ENCODE measurements at regions not wholly inside any gene's neighbourhood (a gene's known extent, or its start where the extent isn't known, plus 50 kb on each side); places are given as distances from the start of the nearest gene placed in this dataset.

GRCh38 chr19:30074741-30075715 is 133.0 kb downstream of the URI1 start:
- DNase-seq (peak in 1 of 14 experiments; percentile 26), ATAC-seq (ENCODE audit: poor library complexity) (no peak)
- Mint-ChIP-seq H3K9me3 (no peaks in the 10 kb centered on the region), H3K27ac (no peak overlapping the region), H3K27me3 (no peaks in the 10 kb centered on the region), H3K4me3 (no peak overlapping the region), H3K36me3 (ENCODE audit: low read depth) (no peaks in the 10 kb centered on the region), H3K4me1 (ENCODE audit: low read depth) (no peaks in the 10 kb centered on the region)
- TF ChIP-seq, protein P1, sequence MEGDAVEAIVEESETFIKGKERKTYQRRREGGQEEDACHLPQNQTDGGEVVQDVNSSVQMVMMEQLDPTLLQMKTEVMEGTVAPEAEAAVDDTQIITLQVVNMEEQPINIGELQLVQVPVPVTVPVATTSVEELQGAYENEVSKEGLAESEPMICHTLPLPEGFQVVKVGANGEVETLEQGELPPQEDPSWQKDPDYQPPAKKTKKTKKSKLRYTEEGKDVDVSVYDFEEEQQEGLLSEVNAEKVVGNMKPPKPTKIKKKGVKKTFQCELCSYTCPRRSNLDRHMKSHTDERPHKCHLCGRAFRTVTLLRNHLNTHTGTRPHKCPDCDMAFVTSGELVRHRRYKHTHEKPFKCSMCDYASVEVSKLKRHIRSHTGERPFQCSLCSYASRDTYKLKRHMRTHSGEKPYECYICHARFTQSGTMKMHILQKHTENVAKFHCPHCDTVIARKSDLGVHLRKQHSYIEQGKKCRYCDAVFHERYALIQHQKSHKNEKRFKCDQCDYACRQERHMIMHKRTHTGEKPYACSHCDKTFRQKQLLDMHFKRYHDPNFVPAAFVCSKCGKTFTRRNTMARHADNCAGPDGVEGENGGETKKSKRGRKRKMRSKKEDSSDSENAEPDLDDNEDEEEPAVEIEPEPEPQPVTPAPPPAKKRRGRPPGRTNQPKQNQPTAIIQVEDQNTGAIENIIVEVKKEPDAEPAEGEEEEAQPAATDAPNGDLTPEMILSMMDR (IDR thresholded peaks at IDR 0.05): no peak
- Histone ChIP-seq H3K4me1 (ENCODE audit: insufficient read depth, low read length) (no peaks in the 10 kb centered on the region), H3K9me3 (ENCODE audit: control insufficient read depth in 1 of 2, insufficient read depth in 1 of 2, low read length in 2 of 2) (peaks cover 0 to 17% of the 10 kb centered on the region in 2 experiments), H3K27me3 (ENCODE audit: control insufficient read depth in 1 of 2, insufficient read depth in 2 of 2, low read length in 2 of 2) (no peaks in the 10 kb centered on the region), H3K27ac (ENCODE audit: low read depth in 1 of 2, low read length in 2 of 2) (no peak overlapping the region), H3K4me3 (ENCODE audit: low read length) (no peak overlapping the region), H3K36me3 (ENCODE audit: insufficient read depth, low read length) (no peaks in the 10 kb centered on the region)
- intact Hi-C loops (cut with DNase I, micrococcal nuclease): no loop called here
- CTCF ChIA-PET: no interaction called here
- POLR2A ChIA-PET: no interaction called here

DNA sequence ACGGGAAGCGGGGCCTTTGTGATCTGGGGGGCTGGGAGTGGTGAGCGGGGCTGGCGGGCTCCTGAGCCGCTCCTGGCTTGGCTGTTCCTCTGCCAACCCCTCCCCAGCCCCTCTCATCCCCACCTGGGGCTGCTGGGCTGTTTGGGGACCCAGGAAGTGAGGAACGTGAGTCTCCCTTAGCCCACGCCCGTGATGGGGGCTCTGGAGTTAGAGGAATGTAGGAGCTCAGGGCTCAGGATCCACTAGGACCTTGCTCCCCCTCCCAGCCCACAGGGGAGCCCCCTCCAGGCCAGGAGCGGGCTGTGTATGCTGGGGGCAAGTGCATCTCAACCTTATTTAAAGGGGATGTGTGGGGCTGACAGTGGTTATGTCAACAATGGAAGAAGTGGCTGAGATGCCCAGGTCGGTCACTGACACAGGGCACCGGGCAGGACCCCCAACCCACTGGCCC is 134.1 kb downstream of the URI1 start:
- peaks cover 0 to 24% of the 10 kb centered on the region in 2 experiments for H3K9me3 ChIP-seq (ENCODE audit: control insufficient read depth in 1 of 2, insufficient read depth in 1 of 2, low read length in 2 of 2)
- Mint-ChIP-seq H3K4me1 (ENCODE audit: low read depth) (no peaks in the 10 kb centered on the region), H3K27me3 (no peaks in the 10 kb centered on the region), H3K27ac (no peak overlapping the region), H3K9me3 (no peaks in the 10 kb centered on the region), H3K36me3 (ENCODE audit: low read depth) (no peaks in the 10 kb centered on the region), H3K4me3 (no peak overlapping the region)
- no peaks in the 10 kb centered on the region for H3K4me1 ChIP-seq (ENCODE audit: insufficient read depth, low read length)
- no peak overlapping the region for H3K4me3 ChIP-seq (ENCODE audit: low read length)
- ChIA-PET POLR2A (no interaction called here), CTCF (no interaction called here)
- no peaks in the 10 kb centered on the region for H3K27me3 ChIP-seq (ENCODE audit: control insufficient read depth in 1 of 2, insufficient read depth in 2 of 2, low read length in 2 of 2)
- no peaks in the 10 kb centered on the region for H3K36me3 ChIP-seq (ENCODE audit: insufficient read depth, low read length)
- TF ChIP-seq, protein P1 (IDR thresholded peaks at IDR 0.05): no peak
- no peak overlapping the region for H3K27ac ChIP-seq (ENCODE audit: low read depth in 1 of 2, low read length in 2 of 2)
- DNase-seq (peak in 1 of 14 experiments; percentile 24), ATAC-seq (ENCODE audit: poor library complexity) (no peak)
- intact Hi-C loops (cut with DNase I, micrococcal nuclease): no loop called here

DNA sequence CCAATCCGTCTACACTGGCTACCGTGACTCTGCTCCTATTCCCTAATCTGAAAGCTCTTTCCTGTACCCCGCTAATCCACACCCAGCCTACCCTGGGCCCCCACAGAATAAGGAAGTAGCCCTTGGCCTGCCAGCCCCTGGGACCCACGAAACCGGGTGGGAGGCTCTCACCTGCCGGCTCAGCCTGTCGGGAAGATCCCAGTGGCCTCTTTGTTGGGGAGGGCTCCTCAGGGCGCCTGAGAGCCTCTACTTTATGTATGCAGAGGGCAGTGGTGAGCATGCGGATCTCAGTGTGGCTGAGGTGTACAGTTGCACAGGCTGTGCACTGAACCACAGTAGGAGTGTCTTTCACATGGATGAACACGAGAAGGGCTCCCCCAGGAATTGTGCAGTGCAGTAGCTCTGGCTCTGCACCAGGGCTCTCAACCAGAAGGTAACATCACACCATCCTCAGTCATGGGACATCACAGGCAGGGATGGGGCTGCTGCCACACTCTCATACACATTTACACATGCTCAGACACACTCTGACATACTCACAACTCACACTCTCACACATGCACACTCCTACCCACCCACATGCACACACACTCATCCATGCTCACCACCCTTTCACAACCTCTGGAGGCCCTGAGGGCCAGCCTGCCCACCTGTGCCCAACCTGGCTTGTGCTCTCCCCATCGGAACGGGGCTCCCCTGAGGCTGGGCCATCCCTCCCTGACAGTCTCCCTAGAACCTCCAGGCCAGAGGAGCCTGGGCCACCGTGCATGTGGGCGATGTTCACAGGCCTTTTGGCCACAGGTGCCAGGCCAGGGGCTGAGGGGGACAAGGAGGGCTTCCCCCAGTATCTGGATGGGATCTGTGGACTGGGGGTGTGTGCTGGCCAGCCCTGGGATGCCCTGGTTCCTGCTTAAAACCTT is 135.0 kb downstream of the URI1 start:
- Mint-ChIP-seq H3K36me3 (ENCODE audit: low read depth) (no peaks in the 10 kb centered on the region), H3K27ac (no peak overlapping the region), H3K27me3 (no peaks in the 10 kb centered on the region), H3K4me1 (ENCODE audit: low read depth) (no peaks in the 10 kb centered on the region), H3K9me3 (no peaks in the 10 kb centered on the region), H3K4me3 (no peak overlapping the region)
- H3K27me3 ChIP-seq (ENCODE audit: control insufficient read depth in 1 of 2, insufficient read depth in 2 of 2, low read length in 2 of 2): peaks cover 0 to 6% of the 10 kb centered on the region in 2 experiments
- intact Hi-C loops (cut with DNase I, micrococcal nuclease): no loop called here
- no peaks in the 10 kb centered on the region for H3K4me1 ChIP-seq (ENCODE audit: insufficient read depth, low read length)
- H3K27ac ChIP-seq (ENCODE audit: low read depth in 1 of 2, low read length in 2 of 2): no peak overlapping the region
- H3K4me3 ChIP-seq (ENCODE audit: low read length): no peak overlapping the region
- ATAC-seq (ENCODE audit: poor library complexity) (no peak), DNase-seq (peak in 1 of 14 experiments; percentile 12)
- TF ChIP-seq, protein P1 (IDR thresholded peaks at IDR 0.05): no peak
- no peaks in the 10 kb centered on the region for H3K36me3 ChIP-seq (ENCODE audit: insufficient read depth, low read length)
- CTCF ChIA-PET: no interaction called here
- peaks cover 0 to 23% of the 10 kb centered on the region in 2 experiments for H3K9me3 ChIP-seq (ENCODE audit: control insufficient read depth in 1 of 2, insufficient read depth in 1 of 2, low read length in 2 of 2)
- POLR2A ChIA-PET: no interaction called here

Data from CD4-positive, alpha-beta T cell (primary cell).